ENCODE measurements at regions not wholly inside any gene's neighbourhood (a gene's known extent, or its start where the extent isn't known, plus 50 kb on each side); places are given as distances from the start of the nearest gene placed in this dataset.

DNA sequence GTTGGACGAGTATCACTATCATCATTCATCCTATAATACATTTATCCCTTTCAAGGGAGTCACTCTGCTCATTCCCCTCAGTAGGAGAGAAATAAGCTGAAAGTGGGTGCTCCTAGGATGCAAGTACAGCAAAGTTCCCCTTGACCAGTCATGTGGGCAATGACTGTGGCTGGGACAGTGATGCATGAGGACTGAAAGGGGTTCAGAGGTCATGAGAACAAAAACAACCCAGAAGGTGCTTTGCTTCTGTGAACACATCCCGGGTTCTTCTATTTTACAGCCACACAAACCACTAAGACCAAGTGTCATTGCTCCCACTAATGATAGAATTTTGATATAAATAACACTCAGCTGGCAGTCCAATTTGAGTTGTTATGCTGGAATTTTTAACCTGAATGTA lies 177.8 kb upstream of the ADCY2 start:
- no peak for DNase-seq (ENCODE audit: low spot score in 2 of 2)
- no peak for TF ChIP-seq CTCF (IDR thresholded peaks at IDR 0.05)
- TF ChIP-seq POLR2AphosphoS5 (IDR thresholded peaks at IDR 0.05): no peak
- no peak for TF ChIP-seq EP300 (IDR thresholded peaks at IDR 0.05)
- no peak for TF ChIP-seq POLR2A (IDR thresholded peaks at IDR 0.05)
- H3K27ac ChIP-seq: no peak overlapping the region
- 75% methylated on average over 2 of the region's 2 CpGs for WGBS
- H3K36me3 ChIP-seq: no peaks in the 10 kb centered on the region
- H3K27me3 ChIP-seq: no peaks in the 10 kb centered on the region
- H3K4me3 ChIP-seq: no peak overlapping the region
- no peaks in the 10 kb centered on the region for H3K4me1 ChIP-seq
- H3K9me3 ChIP-seq: no peaks in the 10 kb centered on the region

DNA sequence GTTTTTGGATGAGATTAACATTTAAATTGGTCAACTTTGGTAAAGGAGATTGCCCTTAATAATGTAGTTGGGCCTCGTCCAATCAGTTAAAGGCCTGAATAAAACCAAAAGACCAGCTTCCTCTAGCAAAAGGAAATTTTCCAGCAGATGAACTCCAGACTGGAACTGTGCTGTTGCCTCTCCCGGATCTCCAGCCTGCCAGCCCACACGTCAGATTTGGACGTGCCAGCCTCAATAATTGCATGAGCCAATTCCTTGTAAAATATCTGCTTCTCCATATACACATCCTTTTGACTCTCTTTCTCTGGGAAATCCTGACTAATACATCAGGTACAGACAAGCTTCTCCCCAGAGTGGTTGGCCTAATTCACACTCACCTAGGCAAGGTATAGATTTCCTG lies 175.8 kb upstream of the ADCY2 start:
- Histone ChIP-seq H3K9me3 (no peaks in the 10 kb centered on the region), H3K27ac (no peak overlapping the region), H3K4me3 (no peak overlapping the region), H3K36me3 (no peaks in the 10 kb centered on the region), H3K4me1 (no peaks in the 10 kb centered on the region), H3K27me3 (no peaks in the 10 kb centered on the region)
- TF ChIP-seq CTCF (IDR thresholded peaks at IDR 0.05): no peak
- no peak for TF ChIP-seq POLR2AphosphoS5 (IDR thresholded peaks at IDR 0.05)
- TF ChIP-seq POLR2A (IDR thresholded peaks at IDR 0.05): no peak
- TF ChIP-seq EP300 (IDR thresholded peaks at IDR 0.05): no peak
- 53% methylated on average over 4 of the region's 4 CpGs for WGBS
- DNase-seq (ENCODE audit: low spot score in 2 of 2): no peak

DNA sequence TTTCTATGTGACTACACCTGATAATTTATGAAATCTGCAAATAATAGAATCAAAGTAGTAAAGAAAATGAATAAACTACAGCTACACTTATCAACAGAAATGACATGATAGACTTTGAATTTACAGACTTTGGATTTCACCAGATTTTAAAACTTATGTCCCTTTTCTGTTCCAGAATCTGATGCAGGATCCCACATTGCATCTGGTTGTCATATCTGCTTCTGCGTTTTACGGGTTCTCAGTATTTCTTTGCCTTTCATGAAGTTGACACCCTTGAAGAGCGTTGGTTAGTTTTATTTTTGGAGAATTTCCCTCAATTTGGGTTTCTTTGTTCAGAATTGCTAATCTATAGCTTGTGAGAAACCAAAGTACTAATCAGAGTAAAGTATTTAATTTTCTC lies 174.9 kb upstream of the ADCY2 start:
- H3K4me1 ChIP-seq: no peaks in the 10 kb centered on the region
- H3K4me3 ChIP-seq: no peak overlapping the region
- 76% methylated on average over 3 of the region's 3 CpGs for WGBS
- H3K9me3 ChIP-seq: no peaks in the 10 kb centered on the region
- no peaks in the 10 kb centered on the region for H3K27me3 ChIP-seq
- TF ChIP-seq CTCF (IDR thresholded peaks at IDR 0.05) (no peak), EP300 (IDR thresholded peaks at IDR 0.05) (no peak), POLR2AphosphoS5 (IDR thresholded peaks at IDR 0.05) (no peak), POLR2A (IDR thresholded peaks at IDR 0.05) (no peak)
- no peak overlapping the region for H3K27ac ChIP-seq
- no peak for DNase-seq (ENCODE audit: low spot score in 2 of 2)
- no peaks in the 10 kb centered on the region for H3K36me3 ChIP-seq

- WGBS: 54% methylated on average over 5 of the region's 5 CpGs
- no peaks in the 10 kb centered on the region for H3K36me3 ChIP-seq
- H3K4me3 ChIP-seq: no peak overlapping the region
- H3K27me3 ChIP-seq: no peaks in the 10 kb centered on the region
- no peak overlapping the region for H3K27ac ChIP-seq
- TF ChIP-seq EP300 (IDR thresholded peaks at IDR 0.05) (no peak), POLR2A (IDR thresholded peaks at IDR 0.05) (no peak), POLR2AphosphoS5 (IDR thresholded peaks at IDR 0.05) (no peak), CTCF (IDR thresholded peaks at IDR 0.05) (no peak)
- H3K4me1 ChIP-seq: no peaks in the 10 kb centered on the region
- no peak for DNase-seq (ENCODE audit: low spot score in 2 of 2)
- no peaks in the 10 kb centered on the region for H3K9me3 ChIP-seq
Observed at GRCh38 chr5:7225826-7226225, 170.1 kb upstream of the ADCY2 start.

DNA sequence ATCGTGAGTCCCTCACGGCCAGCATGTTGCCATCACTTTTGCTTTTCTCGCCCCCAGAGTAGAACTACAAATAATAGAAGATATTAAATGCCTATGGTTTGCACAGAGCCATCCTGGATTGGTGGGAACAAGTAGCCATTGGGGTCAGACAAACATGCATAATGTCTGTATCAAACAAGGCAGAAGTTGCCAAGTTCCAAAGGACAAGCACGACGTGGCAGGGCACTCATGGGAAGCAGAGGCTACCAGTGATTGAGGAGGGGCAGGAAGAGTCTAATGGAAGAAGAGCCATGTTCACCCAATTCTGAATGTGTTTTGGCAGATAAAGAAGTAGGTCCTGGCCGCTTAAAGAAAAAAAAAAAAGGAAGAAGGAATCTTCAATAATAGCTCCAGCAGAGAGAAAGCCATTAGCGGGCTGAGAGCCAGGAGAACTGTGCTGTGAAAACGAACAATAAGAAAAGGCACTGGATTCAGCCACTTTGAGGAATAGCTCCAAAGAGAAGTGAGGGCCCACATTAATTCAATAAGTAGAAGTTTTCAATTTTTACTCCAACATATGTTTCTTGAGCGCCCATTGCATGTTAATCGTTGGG lies 153.7 kb upstream of the ADCY2 start:
- H3K27me3 ChIP-seq: no peaks in the 10 kb centered on the region
- no peaks in the 10 kb centered on the region for H3K36me3 ChIP-seq
- WGBS: 62% methylated on average over 10 of the region's 10 CpGs
- no peaks in the 10 kb centered on the region for H3K4me1 ChIP-seq
- no peaks in the 10 kb centered on the region for H3K9me3 ChIP-seq
- H3K27ac ChIP-seq: no peak overlapping the region
- DNase-seq (ENCODE audit: low spot score in 2 of 2): no peak
- TF ChIP-seq EP300 (IDR thresholded peaks at IDR 0.05) (no peak), CTCF (IDR thresholded peaks at IDR 0.05) (no peak), POLR2AphosphoS5 (IDR thresholded peaks at IDR 0.05) (no peak), POLR2A (IDR thresholded peaks at IDR 0.05) (no peak)
- H3K4me3 ChIP-seq: no peak overlapping the region

Measured in suprapubic skin (tissue), 4 donors.